IMR-90 (cell line): ENCODE measurements at regions not wholly inside any gene's neighbourhood (a gene's known extent, or its start where the extent isn't known, plus 50 kb on each side); places are given as distances from the start of the nearest gene placed in this dataset.
"Not testable (repeated sequence)": the region's sequence is repeated elsewhere in the genome, so short reads cannot be mapped to it uniquely, and the experiment has no call there.

Experiments used
- ATAC-seq: fragments of 200-7000 bp; cut with Tn5 transposase; 2 replicates; pipeline ENCODE4 v1.9.1; 2020; ENCODE audit warnings: low read depth, mild to moderate bottlenecking, moderate library complexity
- BruUV-seq: library from RNA; stranded (reverse); fragments of 400-500 nt; replicated peaks from 2 replicates; lab custom pipeline; 2021; lab: Mats Ljungman, UMichigan
- CTCF ChIA-PET: fragments of 300-600 bp; formaldehyde crosslinking; extraction: SDS; loops from one replicate; lab custom pipeline; 2021; ENCODE audit warnings: antibody characterized with exemption; lab: Yijun Ruan, JAX
- POLR2A ChIA-PET: fragments of 300-600 bp; sonication (Branson Sonifier 250); formaldehyde crosslinking; loops from one replicate; lab custom pipeline; 2022; ENCODE audit warnings: antibody characterized with exemption; ENCODE audit not compliant: unreplicated experiment; lab: Charles Lee
- DNase-seq: peaks from one replicate; pipeline ENCODE4 v3.0.0; 2013
- H2AFZ ChIP-seq: replicated peaks from 2 replicates; pipeline ENCODE3; 2013; ENCODE audit warnings: low read length, mild to moderate bottlenecking; ENCODE audit not compliant: poor library complexity
- H2AK5ac ChIP-seq: 2 replicates; pipeline ENCODE4 v1.6.1; 2013; ENCODE audit warnings: low read depth, low read length, inconsistent platforms
- H2AK9ac ChIP-seq: replicated peaks from 2 replicates; pipeline ENCODE3; 2013; ENCODE audit warnings: mild to moderate bottlenecking, low read depth, low read length, moderate library complexity; ENCODE audit not compliant: poor library complexity
- H2BK120ac ChIP-seq: 2 replicates; pipeline ENCODE4 v1.6.1; 2013; ENCODE audit warnings: low read depth, low read length, inconsistent platforms
- H2BK15ac ChIP-seq: 3 replicates; pipeline ENCODE4 v1.6.1; 2013; ENCODE audit warnings: low read depth, low read length, inconsistent platforms
- H2BK20ac ChIP-seq: 2 replicates; pipeline ENCODE4 v1.6.1; 2013; ENCODE audit warnings: low read depth, mild to moderate bottlenecking, inconsistent platforms, low read length, moderate library complexity
- H2BK5ac ChIP-seq: 2 replicates; pipeline ENCODE4 v1.6.1; 2013; ENCODE audit warnings: mild to moderate bottlenecking, low read depth, low read length, inconsistent platforms; ENCODE audit not compliant: poor library complexity, severe bottlenecking
- H3K14ac ChIP-seq: replicated peaks from 2 replicates; pipeline ENCODE4 v1.6.1; 2013; ENCODE audit warnings: low read depth, low read length, inconsistent platforms
- H3K18ac ChIP-seq: 2 replicates; pipeline ENCODE4 v1.6.1; 2013; ENCODE audit warnings: low read depth, low read length, control low read depth
- H3K23ac ChIP-seq: 2 replicates; pipeline ENCODE4 v1.6.1; 2013; ENCODE audit warnings: low read depth, low read length, inconsistent platforms
- H3K27ac ChIP-seq: 2 replicates; pipeline ENCODE4 v1.5.1; 2013; ENCODE audit warnings: mild to moderate bottlenecking, control low read depth, low read length; ENCODE audit not compliant: insufficient read depth
- H3K27me3 ChIP-seq: 2 replicates; pipeline ENCODE4 v1.6.1; 2013; ENCODE audit warnings: low read length; ENCODE audit not compliant: control insufficient read depth, insufficient read depth
- H3K36me3 ChIP-seq: 2 replicates; pipeline ENCODE4 v1.6.1; 2013; ENCODE audit warnings: low read length, mixed read lengths; ENCODE audit not compliant: control insufficient read depth, insufficient read depth
- H3K4ac ChIP-seq: 2 replicates; pipeline ENCODE4 v1.6.1; 2013; ENCODE audit warnings: low read depth, low read length, inconsistent platforms
- H3K4me1 ChIP-seq: 2 replicates; pipeline ENCODE4 v1.6.1; 2013; ENCODE audit warnings: low read length, mixed read lengths; ENCODE audit not compliant: control insufficient read depth, insufficient read depth
- H3K4me2 ChIP-seq: 2 replicates; pipeline ENCODE4 v1.6.1; 2013; ENCODE audit warnings: low read depth, mild to moderate bottlenecking, control low read depth, low read length, moderate library complexity
- H3K4me3 ChIP-seq: 2 replicates; pipeline ENCODE4 v1.5.1; 2013; ENCODE audit warnings: low read depth, mild to moderate bottlenecking, control low read depth, low read length, moderate library complexity; ENCODE audit not compliant: insufficient read depth
- H3K56ac ChIP-seq: 2 replicates; pipeline ENCODE4 v1.6.1; 2013; ENCODE audit warnings: low read length, inconsistent platforms; ENCODE audit not compliant: insufficient read depth; ENCODE audit errors: extremely low read depth
- H3K79me1 ChIP-seq, 2 experiments: 2 replicates each; pipeline ENCODE4 v1.6.1; 2013; ENCODE audit warnings: low read length in 2 of 2, inconsistent platforms in 1 of 2, low read depth in 1 of 2
- H3K9ac ChIP-seq: 2 replicates; pipeline ENCODE4 v1.6.1; 2013; ENCODE audit warnings: low read depth, low read length, control low read depth
- H3K9me1 ChIP-seq: 2 replicates; pipeline ENCODE4 v1.6.1; 2013; ENCODE audit warnings: low read length, inconsistent platforms; ENCODE audit not compliant: insufficient read depth
- H3K9me3 ChIP-seq: 2 replicates; pipeline ENCODE4 v1.6.1; 2013; ENCODE audit warnings: low read length; ENCODE audit not compliant: control insufficient read depth, insufficient read depth
- H4K20me1 ChIP-seq: 2 replicates; pipeline ENCODE4 v1.6.1; 2013; ENCODE audit warnings: low read length, inconsistent platforms; ENCODE audit not compliant: insufficient read depth
- H4K5ac ChIP-seq: 2 replicates; pipeline ENCODE4 v1.6.1; 2013; ENCODE audit warnings: mild to moderate bottlenecking, low read depth, low read length, control low read depth
- H4K8ac ChIP-seq, 2 experiments: 2 replicates each; pipeline ENCODE4 v1.6.1; 2013; ENCODE audit warnings: low read depth in 2 of 2, low read length in 2 of 2, control low read depth in 1 of 2, inconsistent platforms in 1 of 2
- H4K91ac ChIP-seq: 2 replicates; pipeline ENCODE4 v1.6.1; 2013; ENCODE audit warnings: low read depth, low read length, inconsistent platforms; ENCODE audit not compliant: insufficient read depth
- MAZ ChIP-seq: IDR thresholded peaks from 2 replicates; pipeline ENCODE4 v1.6.1; 2012; ENCODE audit warnings: low read depth, mild to moderate bottlenecking, low read length, improper control_type of control experiment, moderate library complexity, borderline replicate concordance
- WGBS, 2 experiments: methylation state at CpG; one replicate each; pipeline versions ENCODE4 v1.1.5 to v1.1.7; 2013; ENCODE audit warnings: missing lambda C conversion rate in 2 of 2; ENCODE audit not compliant: insufficient read length in 1 of 2; ENCODE audit errors: extremely low coverage in 2 of 2; 5-methylcytosine and 5-hydroxymethylcytosine counted together
- dilution Hi-C: fragments of 300-500 bp; cut with HindIII; formaldehyde crosslinking; loops from one replicate; pipeline ENCODE4 v1.14.3; 2018; ENCODE audit warnings: low sequenced_read_pairs; ENCODE audit not compliant: unreplicated experiment
- in situ Hi-C: fragments of 300-500 bp; cut with MboI; formaldehyde crosslinking; loops from 3 replicates; pipeline ENCODE4 v1.14.3; 2019; ENCODE audit warnings: low sequenced_read_pairs, inconsistent platforms, mixed read lengths
- intact Hi-C: fragments of 100-400 bp; cut with micrococcal nuclease; formaldehyde crosslinking; loops from 2 replicates; pipeline ENCODE4 v1.10.0; 2022

DNA sequence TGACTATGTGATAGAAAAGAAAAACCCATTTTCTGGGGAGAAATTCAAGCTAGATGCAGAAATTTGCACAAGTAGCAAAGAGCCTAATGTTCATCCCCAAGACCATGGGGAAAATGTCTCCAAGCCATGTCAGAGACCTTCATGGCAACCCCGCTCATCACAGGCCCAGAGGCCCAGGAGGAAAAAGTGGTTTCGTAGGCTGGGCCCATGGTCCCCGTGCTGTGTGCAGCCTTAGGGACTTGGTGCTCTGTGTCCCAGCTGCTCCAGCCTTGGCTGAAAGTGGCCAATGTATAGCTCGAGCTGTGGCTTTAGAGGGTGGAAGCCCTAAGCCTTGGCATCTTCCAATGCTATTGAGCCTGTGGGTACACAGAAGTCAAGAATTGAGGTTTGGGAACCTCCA lies 711.2 kb upstream of the ZNF608 start:
- dilution Hi-C loops, result no loop called here
- no peak overlapping the region for H2BK20ac ChIP-seq
- no peaks in the 10 kb centered on the region for H3K36me3 ChIP-seq
- H3K9ac ChIP-seq, result no peak overlapping the region
- no peak overlapping the region for H3K18ac ChIP-seq
- H3K4me3 ChIP-seq, result no peak overlapping the region
- no peak overlapping the region for H2AK5ac ChIP-seq
- no peaks in the 10 kb centered on the region for H3K9me1 ChIP-seq
- DNase-seq (no peak), ATAC-seq (no peak)
- no peak overlapping the region for H4K8ac ChIP-seq
- H4K91ac ChIP-seq, result no peak overlapping the region
- H3K56ac ChIP-seq, result no peak overlapping the region
- intact Hi-C loops, result no loop called here
- H3K14ac ChIP-seq, result no peak overlapping the region
- H2BK120ac ChIP-seq, result no peak overlapping the region
- no TSS peak for BruUV-seq
- no peaks in the 10 kb centered on the region for H3K4me1 ChIP-seq
- H2BK5ac ChIP-seq, result no peak overlapping the region
- H2AK9ac ChIP-seq, result no peak overlapping the region
- in situ Hi-C loops, result no loop called here
- H3K79me1 ChIP-seq, result no peaks in the 10 kb centered on the region
- no peak overlapping the region for H2AFZ ChIP-seq
- 100% methylated on average over 2 of the region's 4 CpGs; no CpG with 5 or more reads in 1 of the 2 experiments for WGBS, 2 experiments
- POLR2A ChIA-PET, result no interaction called here
- no peak for TF ChIP-seq MAZ
- H4K20me1 ChIP-seq, result no peaks in the 10 kb centered on the region
- no peak overlapping the region for H2BK15ac ChIP-seq
- no peak overlapping the region for H3K23ac ChIP-seq
- H3K27ac ChIP-seq, result no peak overlapping the region
- CTCF ChIA-PET, result no interaction called here
- H4K5ac ChIP-seq, result no peak overlapping the region
- H3K27me3 ChIP-seq, result no peaks in the 10 kb centered on the region
- peaks cover 2% of the 10 kb centered on the region; the same call in 1 of the 2 replicates for H3K9me3 ChIP-seq
- no peak overlapping the region for H3K4ac ChIP-seq
- no peak overlapping the region for H3K4me2 ChIP-seq

DNA sequence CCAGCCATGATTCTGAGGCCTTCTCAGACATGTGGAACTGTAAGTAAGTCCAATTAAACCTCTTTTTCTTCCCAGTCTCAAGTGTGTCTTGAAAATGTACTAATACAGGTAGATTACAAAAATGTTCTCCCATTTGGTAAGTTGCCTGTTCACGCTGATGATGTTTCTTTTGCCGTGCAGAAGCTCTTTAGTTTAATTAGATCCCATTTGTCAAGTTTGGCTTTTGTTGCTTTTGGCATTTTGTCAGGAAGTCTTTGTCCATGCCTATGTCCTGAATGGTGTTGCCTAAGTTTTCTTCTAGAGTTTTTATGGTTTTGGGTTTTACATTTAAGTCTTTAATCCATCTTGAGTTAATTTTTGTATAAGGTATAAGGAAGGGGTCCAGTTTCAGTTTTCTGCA lies 712.5 kb upstream of the ZNF608 start:
- H3K18ac ChIP-seq, H3K9ac ChIP-seq, H3K9me1 ChIP-seq, dilution Hi-C loops, H3K27ac ChIP-seq, H2AK9ac ChIP-seq, H2AFZ ChIP-seq, BruUV-seq, POLR2A ChIA-PET, H2BK120ac ChIP-seq, H3K79me1 ChIP-seq, intact Hi-C loops, DNase-seq, in situ Hi-C loops, ATAC-seq, H3K27me3 ChIP-seq, H3K36me3 ChIP-seq, H3K56ac ChIP-seq, H3K23ac ChIP-seq, H2BK20ac ChIP-seq, H4K20me1 ChIP-seq, H3K4me3 ChIP-seq, H2BK5ac ChIP-seq, H3K4me1 ChIP-seq, H3K9me3 ChIP-seq, H3K4ac ChIP-seq, H2AK5ac ChIP-seq, H4K8ac ChIP-seq, H3K14ac ChIP-seq, H4K5ac ChIP-seq, H2BK15ac ChIP-seq, H4K91ac ChIP-seq, H3K4me2 ChIP-seq: not testable (repeated sequence)
- WGBS, 2 experiments, result no CpG with 5 or more reads among the region's 2 CpGs
- CTCF ChIA-PET, result interaction anchor here (0.6 kb wide), 1 partner anchor 84 kb away, joined by 3 read pairs; no protein-coding TSS in a partner anchor
